Breast epithelium (tissue), 4 donors: ENCODE measurements at regions not wholly inside any gene's neighbourhood (a gene's known extent, or its start where the extent isn't known, plus 50 kb on each side); places are given as distances from the start of the nearest gene placed in this dataset.
"Not testable (repeated sequence)": the region's sequence is repeated elsewhere in the genome, so short reads cannot be mapped to it uniquely, and the experiment has no call there.

ENCODE experiments used
- DNase-seq, 2 donors: peaks; one replicate each; pipeline ENCODE4 v3.0.0-alpha.2; 2019; ENCODE audit warnings: low spot score in 2 of 2
- H3K27ac ChIP-seq, 2 donors: fragments of 200-600 bp; sonication (generic) in 1 of 2; one replicate each; pipeline ENCODE4 v1.5.1; 2016 to 2019; ENCODE audit warnings: mild to moderate bottlenecking in 1 of 2
- H3K27me3 ChIP-seq, 2 donors: fragments of 200-600 bp; sonication (generic) in 1 of 2; one replicate each; pipeline versions ENCODE4 v1.5.1 to v1.6.0; 2017 to 2019; ENCODE audit warnings: control low read depth in 1 of 2, mild to moderate bottlenecking in 1 of 2
- H3K36me3 ChIP-seq: fragments of 200-600 bp; one replicate; pipeline ENCODE4 v1.5.1; 2019
- H3K4me1 ChIP-seq, 2 donors: fragments of 200-600 bp; sonication (generic); one replicate each; pipeline ENCODE4 v1.5.1; 2016 to 2019; ENCODE audit warnings: control low read depth in 1 of 2
- H3K4me3 ChIP-seq, 3 donors: fragments of 200-600 bp; sonication (generic); 1 replicate in 2 of 3; 2 replicates in 1 of 3; pipeline ENCODE4 v1.5.1; 2016 to 2019; ENCODE audit warnings: mild to moderate bottlenecking in 3 of 3, moderate library complexity in 2 of 3
- H3K9me3 ChIP-seq, 2 donors: fragments of 200-600 bp; sonication (generic) in 1 of 2; one replicate each; pipeline ENCODE4 v1.5.1; 2016 to 2019; ENCODE audit warnings: control low read depth in 1 of 2
- CTCF ChIP-seq, 3 donors: fragments of 450-650 bp; IDR thresholded peaks; one replicate each; pipeline ENCODE4 v1.5.1; 2016 to 2017; ENCODE audit warnings: antibody characterized with exemption in 3 of 3, mild to moderate bottlenecking in 3 of 3, moderate library complexity in 3 of 3
- POLR2A ChIP-seq: fragments of 450-650 bp; IDR thresholded peaks from one replicate; pipeline ENCODE4 v1.6.1; 2016; ENCODE audit warnings: antibody characterized with exemption, mild to moderate bottlenecking, moderate library complexity
- POLR2AphosphoS5 ChIP-seq, 3 donors: sonication (generic); formaldehyde crosslinking; IDR thresholded peaks; one replicate each; pipeline ENCODE4 v1.6.1; 2017; ENCODE audit warnings: antibody characterized with exemption in 3 of 3
- intact Hi-C: fragments of 100-400 bp; cut with DNase I; formaldehyde crosslinking; loops from one replicate; pipeline ENCODE4 v1.15.1; 2023; ENCODE audit warnings: low total_unique reads

- TF ChIP-seq CTCF (IDR thresholded peaks at IDR 0.05) (no peak), POLR2A (no peak), POLR2AphosphoS5 (IDR thresholded peaks at IDR 0.05) (no peak)
- intact Hi-C loops: no loop called here
- no peak overlapping the region for H3K4me3 ChIP-seq
- H3K36me3 ChIP-seq: no peaks in the 10 kb centered on the region
- no peaks in the 10 kb centered on the region for H3K4me1 ChIP-seq
- no peak overlapping the region for H3K27ac ChIP-seq
- no peak for DNase-seq
- peaks cover 4 to 24% of the 10 kb centered on the region in 2 donors for H3K9me3 ChIP-seq
- H3K27me3 ChIP-seq: no peaks in the 10 kb centered on the region
Observed at GRCh38 chr13:67469623-67470022, 239.5 kb upstream of the PCDH9 start.

GRCh38 chr13:67466569-67466968 is 236.4 kb upstream of the PCDH9 start:
- no peak overlapping the region for H3K4me3 ChIP-seq
- peaks cover 4 to 24% of the 10 kb centered on the region in 2 donors for H3K9me3 ChIP-seq
- DNase-seq: no peak
- no peaks in the 10 kb centered on the region for H3K36me3 ChIP-seq
- no peaks in the 10 kb centered on the region for H3K27me3 ChIP-seq
- TF ChIP-seq POLR2AphosphoS5 (IDR thresholded peaks at IDR 0.05) (no peak), CTCF (IDR thresholded peaks at IDR 0.05) (no peak), POLR2A (no peak)
- no peaks in the 10 kb centered on the region for H3K4me1 ChIP-seq
- intact Hi-C loops: no loop called here
- H3K27ac ChIP-seq: no peak overlapping the region

GRCh38 chr13:67464154-67464553 is 234.0 kb upstream of the PCDH9 start:
- H3K4me3 ChIP-seq: no peak overlapping the region
- H3K9me3 ChIP-seq: peaks cover 0 to under 1% of the 10 kb centered on the region in 2 donors
- DNase-seq: no peak
- H3K4me1 ChIP-seq: no peaks in the 10 kb centered on the region
- no peak for TF ChIP-seq POLR2AphosphoS5 (IDR thresholded peaks at IDR 0.05)
- TF ChIP-seq CTCF (IDR thresholded peaks at IDR 0.05): no peak
- no peak for TF ChIP-seq POLR2A
- no peaks in the 10 kb centered on the region for H3K27me3 ChIP-seq
- H3K36me3 ChIP-seq: no peaks in the 10 kb centered on the region
- H3K27ac ChIP-seq: no peak overlapping the region
- intact Hi-C loops: no loop called here

- Histone ChIP-seq H3K4me1 (no peaks in the 10 kb centered on the region), H3K9me3 (no peaks in the 10 kb centered on the region), H3K27ac (no peak overlapping the region), H3K27me3 (no peaks in the 10 kb centered on the region), H3K4me3 (no peak overlapping the region), H3K36me3 (no peaks in the 10 kb centered on the region)
- no peak for TF ChIP-seq POLR2A
- TF ChIP-seq POLR2AphosphoS5 (IDR thresholded peaks at IDR 0.05): no peak
- no peak for TF ChIP-seq CTCF (IDR thresholded peaks at IDR 0.05)
- intact Hi-C loops: no loop called here
- DNase-seq: no peak
Observed at GRCh38 chr13:67462098-67462497, 232.0 kb upstream of the PCDH9 start.

- H3K36me3 ChIP-seq, H3K27ac ChIP-seq, intact Hi-C loops, H3K4me1 ChIP-seq, H3K4me3 ChIP-seq, DNase-seq, H3K27me3 ChIP-seq, H3K9me3 ChIP-seq: not testable (repeated sequence)
Observed at GRCh38 chr13:67452526-67452925, 222.4 kb upstream of the PCDH9 start.

GRCh38 chr13:67445436-67445835 is 215.3 kb upstream of the PCDH9 start:
- Histone ChIP-seq H3K36me3 (no peaks in the 10 kb centered on the region), H3K27me3 (no peaks in the 10 kb centered on the region), H3K4me3 (no peak overlapping the region), H3K4me1 (no peaks in the 10 kb centered on the region), H3K27ac (no peak overlapping the region), H3K9me3 (no peaks in the 10 kb centered on the region)
- DNase-seq: no peak
- intact Hi-C loops: no loop called here
- TF ChIP-seq POLR2AphosphoS5 (IDR thresholded peaks at IDR 0.05): no peak
- TF ChIP-seq CTCF (IDR thresholded peaks at IDR 0.05): no peak
- no peak for TF ChIP-seq POLR2A
